NT2/D1 (cell line): ENCODE measurements at regions not wholly inside any gene's neighbourhood (a gene's known extent, or its start where the extent isn't known, plus 50 kb on each side); places are given as distances from the start of the nearest gene placed in this dataset.

ENCODE experiments used
- SUZ12 ChIP-seq: IDR thresholded peaks from 2 replicates; pipeline ENCODE4 v1.6.1; 2011; ENCODE audit not compliant: insufficient read length, insufficient read depth; ENCODE audit errors: extremely low read depth
- YY1 ChIP-seq: IDR thresholded peaks from 2 replicates; pipeline ENCODE4 v1.6.1; 2011; ENCODE audit not compliant: insufficient read length, insufficient read depth

- TF ChIP-seq SUZ12 = no peak
- TF ChIP-seq YY1 = no peak
Observed at GRCh38 chr6:26232306-26232939, 132.6 kb upstream of the BTN3A2 start.
